GM19099 (cell line): ENCODE measurements at regions not wholly inside any gene's neighbourhood (a gene's known extent, or its start where the extent isn't known, plus 50 kb on each side); places are given as distances from the start of the nearest gene placed in this dataset.

Experiments used
- POLR2A ChIP-seq: IDR thresholded peaks from 3 replicates; pipeline ENCODE4 v1.6.1; 2011; ENCODE audit warnings: low read depth; ENCODE audit not compliant: insufficient read length; ENCODE audit errors: extremely low read depth

GRCh38 chr17:37833237-37833859 is 88.5 kb upstream of the HNF1B start:
- TF ChIP-seq POLR2A: peak; percentile 57

DNA sequence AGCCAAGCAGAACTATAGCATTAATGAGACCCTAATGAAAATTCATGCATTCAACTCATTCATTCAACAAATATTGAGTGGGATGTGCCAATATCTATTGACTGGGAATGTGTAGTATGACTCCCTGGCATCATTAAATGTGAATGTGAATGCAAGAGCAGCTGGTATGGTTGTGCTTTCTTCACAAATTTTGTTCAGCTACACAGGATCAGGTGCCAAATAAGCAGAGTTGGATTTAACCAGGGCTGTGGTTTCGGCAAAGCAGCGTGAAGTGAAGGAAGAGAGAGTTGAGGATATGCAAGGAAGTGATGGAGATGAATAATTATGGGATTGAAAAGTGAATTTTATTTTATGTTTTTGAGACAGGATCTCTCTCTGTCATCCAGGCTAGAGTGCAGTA is 87.1 kb upstream of the HNF1B start:
- TF ChIP-seq POLR2A: no peak

GRCh38 chr17:37831492-37831891 is 86.6 kb upstream of the HNF1B start:
- no peak for TF ChIP-seq POLR2A

DNA sequence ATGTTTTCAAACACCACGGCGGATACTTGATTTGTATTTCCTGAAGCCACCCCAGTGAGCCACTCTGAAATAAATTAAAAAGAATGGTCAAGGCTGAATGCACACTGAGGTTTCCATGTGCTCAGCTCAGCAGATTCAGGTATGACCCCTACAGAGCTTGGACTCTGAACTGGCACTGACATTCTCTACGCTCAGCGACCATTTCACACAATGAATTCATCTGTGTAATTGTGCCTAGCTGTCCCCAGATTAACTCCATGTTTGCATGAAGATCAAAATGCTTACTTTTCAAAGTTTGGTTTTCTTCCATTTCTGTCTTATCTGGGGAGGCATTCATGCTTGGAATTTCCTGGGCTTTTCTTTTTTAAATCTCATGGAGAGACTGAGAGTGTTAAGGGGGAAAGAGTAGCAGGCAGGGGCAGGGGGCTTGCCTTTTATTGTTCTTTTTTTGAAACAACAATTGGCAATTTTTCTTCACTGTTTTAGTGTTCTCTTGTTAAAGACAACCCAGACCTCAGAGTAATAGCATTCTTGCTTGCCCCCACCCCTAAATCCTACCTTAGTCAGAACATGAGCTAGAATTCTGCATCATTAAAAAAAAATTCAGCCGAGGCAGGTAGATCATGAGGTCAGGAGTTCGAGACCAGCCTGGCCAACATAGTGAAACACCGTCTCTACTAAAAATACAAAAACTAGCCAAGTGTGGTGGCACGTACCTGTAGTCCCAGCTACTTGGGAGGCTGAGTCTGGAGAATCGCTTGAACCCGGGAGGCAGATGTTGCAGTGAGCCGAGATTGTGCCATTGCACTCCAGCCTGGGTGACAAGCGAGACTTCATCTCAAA is 85.5 kb upstream of the HNF1B start:
- TF ChIP-seq POLR2A: peak; percentile 54

- no peak for TF ChIP-seq POLR2A
Measured at GRCh38 chr17:37829592-37830123, 84.8 kb upstream of the HNF1B start.

DNA sequence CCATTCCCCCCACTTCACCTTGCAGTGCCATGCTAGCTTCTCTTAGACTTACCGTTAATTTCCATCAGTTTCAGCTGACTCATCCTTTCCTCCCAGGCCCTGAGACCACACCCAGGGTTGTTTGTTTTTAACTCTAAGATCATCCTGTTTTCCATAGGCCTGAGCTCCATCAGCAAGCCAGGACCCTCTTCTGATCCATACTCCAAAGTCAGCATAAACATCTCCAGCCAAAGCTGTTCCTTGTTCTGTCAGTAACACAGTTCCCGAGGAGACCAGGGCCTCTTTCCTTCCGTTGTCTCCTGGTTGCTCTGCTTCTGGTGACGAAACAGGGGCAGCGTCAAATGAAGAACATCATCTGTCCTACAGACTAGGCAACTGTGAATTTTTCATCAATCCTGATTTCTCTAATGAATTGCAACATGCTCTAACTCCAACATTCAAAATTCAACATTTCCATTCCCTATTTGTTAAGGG is 83.8 kb upstream of the HNF1B start:
- no peak for TF ChIP-seq POLR2A

DNA sequence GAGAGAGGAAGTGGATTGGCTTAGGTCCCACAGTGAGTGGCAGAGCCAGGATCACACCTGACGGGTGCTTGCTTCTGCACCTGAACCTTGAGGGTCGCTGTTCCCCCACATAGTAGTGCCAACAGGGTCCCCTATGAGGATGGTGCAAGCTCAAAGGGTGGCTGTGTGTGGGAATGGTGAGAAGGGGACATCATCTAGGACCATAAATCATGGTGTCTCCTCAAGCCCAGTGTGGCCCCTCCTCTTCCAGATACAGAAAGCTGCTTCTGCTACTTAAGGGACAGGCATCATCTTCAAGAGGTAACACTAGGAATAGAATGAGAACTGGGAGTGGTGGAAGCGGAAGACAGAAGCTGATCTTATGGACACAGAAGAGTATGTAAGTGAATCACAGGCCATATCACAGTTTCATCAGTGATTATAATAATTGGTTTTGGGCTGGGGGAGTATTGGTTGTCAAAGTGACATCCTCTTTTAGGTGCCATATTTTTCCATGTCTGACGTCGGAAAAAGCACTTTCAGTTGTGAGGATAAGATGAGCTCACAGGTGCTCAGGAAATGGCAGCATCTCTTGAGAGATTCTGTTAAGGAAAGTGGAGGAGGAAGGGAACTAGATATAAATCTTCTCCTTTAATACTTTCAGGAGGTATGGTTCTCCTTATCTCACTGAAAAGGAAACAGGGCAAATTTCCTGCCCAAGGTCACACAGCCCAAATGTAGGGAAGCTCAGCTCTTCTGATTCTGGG is 83.2 kb upstream of the HNF1B start:
- TF ChIP-seq POLR2A: no peak

DNA sequence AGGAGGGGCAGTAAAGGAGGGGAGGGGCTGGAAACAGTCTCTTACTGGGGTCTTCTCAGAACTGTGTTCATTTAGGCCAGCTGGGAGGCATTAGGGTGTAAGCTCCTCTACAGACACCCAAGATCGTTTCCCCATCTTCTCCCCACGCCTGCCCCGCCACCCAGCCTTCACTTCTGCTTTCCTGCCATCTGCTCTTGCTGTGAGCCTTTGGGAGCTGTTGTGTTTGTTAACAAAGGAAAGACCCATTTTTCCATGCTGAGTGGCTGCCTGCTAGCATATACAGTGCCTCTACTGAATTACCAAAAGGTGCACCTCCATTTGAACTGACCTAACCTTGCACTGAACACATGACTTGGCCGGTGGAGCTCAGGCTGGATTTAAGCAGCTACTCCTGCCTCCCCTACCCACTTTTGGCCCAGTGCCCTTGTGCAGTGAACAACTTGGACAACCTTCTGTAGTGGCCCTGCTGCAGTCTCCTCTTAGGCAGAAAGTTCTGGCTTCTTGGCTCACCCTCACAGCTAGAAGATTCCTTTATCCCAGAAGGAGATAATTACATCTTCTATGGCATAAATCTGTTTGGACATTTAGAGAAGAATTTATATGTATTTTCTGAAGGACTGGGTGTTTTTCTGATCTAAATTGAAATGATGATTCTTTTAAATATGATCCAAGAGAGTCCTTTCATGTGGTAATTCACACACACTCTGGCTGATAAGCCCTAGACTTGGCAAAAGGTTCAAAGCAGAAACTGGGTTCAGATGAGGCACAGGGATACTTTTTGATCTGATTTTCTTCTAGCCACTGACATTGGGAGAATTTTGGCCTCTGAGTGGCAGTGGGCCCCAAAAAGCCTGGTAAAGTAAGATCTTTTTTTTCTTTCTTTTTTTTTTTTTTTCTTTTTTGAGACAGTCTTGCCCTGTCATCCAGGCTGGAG is 81.9 kb upstream of the HNF1B start:
- no peak for TF ChIP-seq POLR2A

GRCh38 chr17:37825851-37826250 is 81.0 kb upstream of the HNF1B start:
- TF ChIP-seq POLR2A: no peak

DNA sequence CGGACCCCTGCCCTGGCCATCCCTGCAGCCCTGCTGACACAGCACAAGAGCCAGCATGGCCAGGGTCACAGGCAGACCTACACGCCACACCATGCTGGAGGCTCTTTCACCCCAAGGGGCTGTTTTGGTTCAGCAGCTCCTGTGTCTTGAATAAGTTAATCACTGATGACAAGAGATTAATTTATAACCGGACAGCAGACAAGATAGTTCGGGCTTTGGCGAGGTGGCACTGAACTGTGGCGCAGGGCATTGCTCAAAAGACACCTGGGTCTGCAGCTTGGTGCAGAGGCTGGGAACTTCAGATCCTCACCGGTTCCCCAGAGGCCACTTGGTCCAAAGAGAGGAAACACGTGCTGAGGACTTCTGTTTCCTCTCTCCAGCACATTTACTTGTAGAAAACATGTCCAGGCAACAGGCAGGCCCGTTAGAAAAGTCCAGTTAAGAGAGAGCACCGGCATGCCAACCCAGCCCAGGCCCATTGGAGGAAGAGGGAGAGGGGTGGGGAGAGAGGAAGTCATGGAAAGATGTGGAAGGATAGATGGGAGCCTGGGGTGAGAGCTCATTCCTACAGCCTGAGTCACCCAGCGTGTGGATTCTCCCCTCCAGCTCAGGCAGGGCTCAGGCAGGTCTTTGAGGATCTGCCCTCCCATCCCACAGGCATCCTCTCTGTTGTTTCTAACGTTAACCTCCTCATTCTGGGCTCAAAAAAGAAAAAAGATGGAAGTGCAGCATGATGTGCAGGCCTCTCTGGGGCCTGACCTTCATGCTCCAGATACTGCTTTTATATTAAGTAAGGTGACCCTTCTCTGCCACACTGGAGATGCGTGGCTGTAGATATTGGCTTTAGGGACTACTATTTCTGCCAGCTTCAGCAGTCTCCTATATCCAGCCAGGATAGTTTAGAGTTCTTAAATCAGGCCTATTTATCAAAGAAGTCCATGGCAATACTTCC is 80.0 kb upstream of the HNF1B start:
- TF ChIP-seq POLR2A: no peak

GRCh38 chr17:37823996-37824395 is 79.1 kb upstream of the HNF1B start:
- TF ChIP-seq POLR2A: no peak

DNA sequence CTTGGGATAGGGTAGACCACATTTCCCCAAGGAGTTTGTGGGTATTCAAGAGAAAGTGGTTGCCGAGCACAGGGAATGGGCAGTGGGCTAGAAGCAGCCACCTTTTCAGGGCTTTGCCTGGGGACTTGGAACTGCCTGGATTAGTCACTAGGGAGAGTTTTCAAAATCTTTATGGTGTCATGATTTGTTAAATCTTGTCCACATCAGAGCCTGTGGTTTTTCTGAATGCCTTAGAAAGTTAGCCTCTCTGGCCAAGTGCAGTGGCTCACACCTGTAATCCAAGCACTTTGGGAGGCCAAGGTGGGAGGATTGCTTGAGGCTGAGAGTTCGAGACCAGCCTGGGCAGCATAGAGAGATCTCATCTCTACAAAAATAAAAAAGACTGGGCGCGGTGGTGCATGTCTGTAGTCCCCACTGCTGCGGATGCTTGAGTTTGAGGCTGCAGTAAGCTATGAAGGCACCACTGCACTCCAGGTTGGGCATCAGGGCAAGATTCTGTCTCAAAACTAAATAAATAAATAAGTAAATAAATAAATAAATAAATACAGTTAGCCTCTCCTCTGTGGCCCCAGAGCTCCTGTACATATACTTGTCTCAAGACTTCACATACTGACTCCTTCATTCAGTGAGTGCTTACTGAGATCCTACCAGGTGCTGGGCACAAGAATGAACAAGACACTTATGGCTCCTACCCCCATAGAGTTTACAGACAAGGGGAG is 76.3 kb upstream of the HNF1B start:
- no peak for TF ChIP-seq POLR2A
